Stimulated activated CD4-positive, alpha-beta T cell treated with anti-CD3 and anti-CD28 coated beads, TNF-alpha, amount 100 ng/mL, for 48 hours (primary cell): ENCODE measurements at regions not wholly inside any gene's neighbourhood (a gene's known extent, or its start where the extent isn't known, plus 50 kb on each side); places are given as distances from the start of the nearest gene placed in this dataset.
"Not testable (repeated sequence)": the region's sequence is repeated elsewhere in the genome, so short reads cannot be mapped to it uniquely, and the experiment has no call there.

Experiments used
- DNase-seq, 3 donors: peaks; one replicate each; pipeline ENCODE4 v3.0.0-alpha.2; 2020; ENCODE audit warnings: low read depth in 3 of 3

GRCh38 chr7:409339-410281 is 110.0 kb downstream of the PDGFA start:
- DNase-seq: no peak

GRCh38 chr7:410395-410910 is 109.2 kb downstream of the PDGFA start:
- DNase-seq: no peak

- DNase-seq: not testable (repeated sequence)
Observed at GRCh38 chr7:411116-411515, 108.5 kb downstream of the PDGFA start.

GRCh38 chr7:411677-412312 is 107.9 kb downstream of the PDGFA start:
- no peak for DNase-seq

GRCh38 chr7:412313-412710 is 107.3 kb downstream of the PDGFA start:
- no peak for DNase-seq

GRCh38 chr7:414681-415560 is 104.7 kb downstream of the PDGFA start:
- DNase-seq: no peak

GRCh38 chr7:415646-416525 is 103.8 kb downstream of the PDGFA start:
- DNase-seq: no peak

- DNase-seq: no peak
Observed at GRCh38 chr7:416761-417624, 102.7 kb downstream of the PDGFA start.

GRCh38 chr7:417625-417889 is 102.1 kb downstream of the PDGFA start:
- DNase-seq: no peak

GRCh38 chr7:417973-418601 is 101.6 kb downstream of the PDGFA start:
- DNase-seq: no peak

GRCh38 chr7:418636-419280 is 100.9 kb downstream of the PDGFA start:
- no peak for DNase-seq

GRCh38 chr7:420142-421093 is 99.2 kb downstream of the PDGFA start:
- no peak for DNase-seq

GRCh38 chr7:421136-421991 is 98.3 kb downstream of the PDGFA start:
- DNase-seq: no peak

- DNase-seq: no peak
Observed at GRCh38 chr7:422191-422885, 97.3 kb downstream of the PDGFA start.

- DNase-seq: no peak
Observed at GRCh38 chr7:422886-423225, 96.8 kb downstream of the PDGFA start.
